ENCODE measurements at regions not wholly inside any gene's neighbourhood (a gene's known extent, or its start where the extent isn't known, plus 50 kb on each side); places are given as distances from the start of the nearest gene placed in this dataset.

GRCh38 chr14:25628978-25629377, 579.0 kb upstream of the STXBP6 start:
- TF ChIP-seq CTCF (IDR thresholded peaks at IDR 0.05; ENCODE audit: insufficient read depth, low read length, poor library complexity, severe bottlenecking) (no peak), EZH2phosphoT487 (conservative IDR thresholded peaks at IDR 0.05; ENCODE audit: low read length) (no peak)
